RWPE2 (cell line): ENCODE measurements at regions not wholly inside any gene's neighbourhood (a gene's known extent, or its start where the extent isn't known, plus 50 kb on each side); places are given as distances from the start of the nearest gene placed in this dataset.

Experiments used
- ATAC-seq: fragments of 200-7000 bp; cut with Tn5 transposase; 3 replicates; pipeline ENCODE4 v1.9.1; 2021; ENCODE audit warnings: low read depth
- DNase-seq: peaks from one replicate; pipeline ENCODE4 v3.0.0-alpha.2; 2020; ENCODE audit warnings: low spot score
- H3K27ac ChIP-seq: fragments of 450-650 bp; 2 replicates; pipeline ENCODE4 v1.5.1; 2017; ENCODE audit warnings: mild to moderate bottlenecking; ENCODE audit not compliant: poor library complexity, severe bottlenecking
- H3K27me3 ChIP-seq: fragments of 250-450 bp; sonication (Bioruptor Pico); 2 replicates; pipeline ENCODE4 v1.5.1; 2021; ENCODE audit warnings: mild to moderate bottlenecking, moderate library complexity; ENCODE audit not compliant: insufficient read depth, poor library complexity, severe bottlenecking
- H3K36me3 ChIP-seq: fragments of 250-450 bp; sonication (Bioruptor Pico); 2 replicates; pipeline ENCODE4 v1.5.1; 2020; ENCODE audit warnings: low read depth, mild to moderate bottlenecking, moderate library complexity
- H3K4me1 ChIP-seq: fragments of 250-450 bp; sonication (Bioruptor Pico); 2 replicates; pipeline ENCODE4 v1.5.1; 2021; ENCODE audit warnings: mild to moderate bottlenecking, moderate library complexity; ENCODE audit not compliant: insufficient read depth, poor library complexity, severe bottlenecking
- H3K4me3 ChIP-seq: fragments of 250-450 bp; sonication (Bioruptor Pico); 2 replicates; pipeline ENCODE4 v1.5.1; 2021; ENCODE audit warnings: mild to moderate bottlenecking, moderate library complexity; ENCODE audit not compliant: severe bottlenecking
- H3K9me3 ChIP-seq: fragments of 250-450 bp; sonication (Bioruptor Pico); 2 replicates; pipeline ENCODE4 v1.5.1; 2021; ENCODE audit warnings: mild to moderate bottlenecking, moderate library complexity; ENCODE audit not compliant: severe bottlenecking
- CTCF ChIP-seq: fragments of 450-650 bp; IDR thresholded peaks from one replicate; pipeline ENCODE4 v1.5.1; 2017; ENCODE audit warnings: mild to moderate bottlenecking, moderate library complexity; ENCODE audit not compliant: poor library complexity, severe bottlenecking

- H3K36me3 ChIP-seq: no peaks in the 10 kb centered on the region
- ATAC-seq: no peak
- no peaks in the 10 kb centered on the region for H3K27me3 ChIP-seq
- H3K9me3 ChIP-seq: no peaks in the 10 kb centered on the region
- H3K27ac ChIP-seq: no peak overlapping the region
- TF ChIP-seq CTCF: no peak
- DNase-seq: no peak
- no peaks in the 10 kb centered on the region for H3K4me1 ChIP-seq
- no peak overlapping the region for H3K4me3 ChIP-seq
Measured at GRCh38 chr6:44535446-44535845, 147.9 kb downstream of the CDC5L start.

- Histone ChIP-seq H3K36me3 (no peaks in the 10 kb centered on the region), H3K4me3 (no peak overlapping the region), H3K9me3 (no peaks in the 10 kb centered on the region), H3K4me1 (no peaks in the 10 kb centered on the region), H3K27me3 (no peaks in the 10 kb centered on the region), H3K27ac (no peak overlapping the region)
- DNase-seq (no peak), ATAC-seq (no peak)
- no peak for TF ChIP-seq CTCF
Measured at GRCh38 chr6:44535967-44536366, 148.5 kb downstream of the CDC5L start.

GRCh38 chr6:44537306-44538049 is 150.0 kb downstream of the CDC5L start:
- Histone ChIP-seq H3K4me1 (no peaks in the 10 kb centered on the region), H3K36me3 (no peaks in the 10 kb centered on the region), H3K27ac (no peak overlapping the region), H3K9me3 (no peaks in the 10 kb centered on the region), H3K4me3 (no peak overlapping the region), H3K27me3 (no peaks in the 10 kb centered on the region)
- no peak for TF ChIP-seq CTCF
- DNase-seq: no peak
- no peak for ATAC-seq

GRCh38 chr6:44538131-44538806 is 150.8 kb downstream of the CDC5L start:
- no peak for DNase-seq
- Histone ChIP-seq H3K27me3 (no peaks in the 10 kb centered on the region), H3K4me1 (no peaks in the 10 kb centered on the region), H3K4me3 (no peak overlapping the region), H3K27ac (no peak overlapping the region), H3K9me3 (no peaks in the 10 kb centered on the region), H3K36me3 (no peaks in the 10 kb centered on the region)
- no peak for ATAC-seq
- TF ChIP-seq CTCF: no peak

- DNase-seq (no peak), ATAC-seq (no peak)
- Histone ChIP-seq H3K4me3 (no peak overlapping the region), H3K4me1 (no peaks in the 10 kb centered on the region), H3K27ac (no peak overlapping the region), H3K27me3 (no peaks in the 10 kb centered on the region), H3K36me3 (no peaks in the 10 kb centered on the region), H3K9me3 (no peaks in the 10 kb centered on the region)
- TF ChIP-seq CTCF: no peak
Measured at GRCh38 chr6:44538807-44539201, 151.3 kb downstream of the CDC5L start.
